CD4-positive, alpha-beta T cell (primary cell): ENCODE measurements at regions not wholly inside any gene's neighbourhood (a gene's known extent, or its start where the extent isn't known, plus 50 kb on each side); places are given as distances from the start of the nearest gene placed in this dataset.

Source experiments
- ATAC-seq: fragments of 200-7000 bp; cut with Tn5 transposase; one replicate; pipeline ENCODE4 v1.10.0; 2022; ENCODE audit warnings: mild to moderate bottlenecking; ENCODE audit not compliant: poor library complexity
- CTCF ChIA-PET: fragments of 350-600 bp; sonication (Branson Sonifier 250); formaldehyde crosslinking; loops from one replicate; lab custom pipeline; 2021; ENCODE audit warnings: antibody characterized with exemption, inconsistent platforms; lab: Charles Lee
- POLR2A ChIA-PET: fragments of 350-600 bp; sonication (Branson Sonifier 250); formaldehyde crosslinking; loops from one replicate; lab custom pipeline; 2021; ENCODE audit warnings: antibody characterized with exemption, inconsistent platforms; lab: Charles Lee
- DNase-seq, 14 experiments: peaks; one replicate each; pipeline ENCODE4 v3.0.0-alpha.2; 2013 to 2020; ENCODE audit warnings: mixed read lengths in 2 of 14
- H3K27ac ChIP-seq, 2 donors: one replicate each; pipeline versions ENCODE4 v1.5.1 to v1.7.0; 2013; ENCODE audit warnings: low read length in 2 of 2, low read depth in 1 of 2, mild to moderate bottlenecking in 1 of 2
- H3K27me3 ChIP-seq, 2 experiments: 1 replicate in 1 of 2; 2 replicates in 1 of 2; pipeline versions ENCODE4 v1.6.1 to v1.7.0; 2013; ENCODE audit warnings: low read length in 2 of 2, control low read depth in 1 of 2, mild to moderate bottlenecking in 1 of 2, moderate library complexity in 1 of 2; ENCODE audit not compliant: insufficient read depth in 2 of 2, control insufficient read depth in 1 of 2
- H3K36me3 ChIP-seq: one replicate; pipeline ENCODE4 v1.6.1; 2013; ENCODE audit warnings: low read length, control low read depth; ENCODE audit not compliant: insufficient read depth
- H3K4me1 ChIP-seq: one replicate; pipeline ENCODE4 v1.6.1; 2013; ENCODE audit warnings: low read length, control low read depth; ENCODE audit not compliant: insufficient read depth
- H3K4me3 ChIP-seq: one replicate; pipeline ENCODE4 v1.5.1; 2013; ENCODE audit warnings: mild to moderate bottlenecking, low read length, moderate library complexity
- H3K9me3 ChIP-seq, 2 experiments: 1 replicate in 1 of 2; 2 replicates in 1 of 2; pipeline versions ENCODE4 v1.6.1 to v1.7.0; 2013; ENCODE audit warnings: low read length in 2 of 2, mild to moderate bottlenecking in 2 of 2, control low read depth in 1 of 2, moderate library complexity in 1 of 2; ENCODE audit not compliant: control insufficient read depth in 1 of 2, insufficient read depth in 1 of 2
- H3K27ac Mint-ChIP-seq: one replicate; pipeline ENCODE4 v1.8.0; 2020; ENCODE audit warnings: mixed read lengths
- H3K27me3 Mint-ChIP-seq: one replicate; pipeline ENCODE4 v1.8.0; 2021; ENCODE audit warnings: mixed read lengths
- H3K36me3 Mint-ChIP-seq: one replicate; pipeline ENCODE4 v1.8.0; 2021; ENCODE audit warnings: low read depth, mixed read lengths
- H3K4me1 Mint-ChIP-seq: one replicate; pipeline ENCODE4 v1.8.0; 2021; ENCODE audit warnings: low read depth, mixed read lengths
- H3K4me3 Mint-ChIP-seq: one replicate; pipeline ENCODE4 v1.8.0; 2020; ENCODE audit warnings: mild to moderate bottlenecking, mixed read lengths
- H3K9me3 Mint-ChIP-seq: one replicate; pipeline ENCODE4 v1.8.0; 2020; ENCODE audit warnings: mixed read lengths
- intact Hi-C, 2 experiments: fragments of 100-400 bp; cut with DNase I in 1 of 2; cut with micrococcal nuclease in 1 of 2; formaldehyde crosslinking; loops; one replicate each; pipeline versions ENCODE4 v1.15.1 to v1.9.0; 2023 to 2025; cut with DNase I, micrococcal nuclease
- TF ChIP-seq, protein P1 (sequence below): fragments of 200-600 bp; IDR thresholded peaks from one replicate; pipeline ENCODE4 v1.8.0; 2022; ENCODE audit warnings: antibody characterized with exemption, mild to moderate bottlenecking

GRCh38 chr22:49393526-49393925 lies 434.1 kb downstream of the BRD1 start:
- no peak for DNase-seq
- H3K4me3 ChIP-seq: no peak overlapping the region
- H3K4me1 Mint-ChIP-seq: no peaks in the 10 kb centered on the region
- no peak overlapping the region for H3K27ac Mint-ChIP-seq
- ChIA-PET CTCF (no interaction called here), POLR2A (no interaction called here)
- peaks cover 2% of the 10 kb centered on the region for H3K9me3 Mint-ChIP-seq
- H3K27ac ChIP-seq: no peak overlapping the region
- H3K4me1 ChIP-seq: no peaks in the 10 kb centered on the region
- intact Hi-C loops: no loop called here
- H3K4me3 Mint-ChIP-seq: no peak overlapping the region
- H3K36me3 Mint-ChIP-seq: no peaks in the 10 kb centered on the region
- TF ChIP-seq, protein P1, sequence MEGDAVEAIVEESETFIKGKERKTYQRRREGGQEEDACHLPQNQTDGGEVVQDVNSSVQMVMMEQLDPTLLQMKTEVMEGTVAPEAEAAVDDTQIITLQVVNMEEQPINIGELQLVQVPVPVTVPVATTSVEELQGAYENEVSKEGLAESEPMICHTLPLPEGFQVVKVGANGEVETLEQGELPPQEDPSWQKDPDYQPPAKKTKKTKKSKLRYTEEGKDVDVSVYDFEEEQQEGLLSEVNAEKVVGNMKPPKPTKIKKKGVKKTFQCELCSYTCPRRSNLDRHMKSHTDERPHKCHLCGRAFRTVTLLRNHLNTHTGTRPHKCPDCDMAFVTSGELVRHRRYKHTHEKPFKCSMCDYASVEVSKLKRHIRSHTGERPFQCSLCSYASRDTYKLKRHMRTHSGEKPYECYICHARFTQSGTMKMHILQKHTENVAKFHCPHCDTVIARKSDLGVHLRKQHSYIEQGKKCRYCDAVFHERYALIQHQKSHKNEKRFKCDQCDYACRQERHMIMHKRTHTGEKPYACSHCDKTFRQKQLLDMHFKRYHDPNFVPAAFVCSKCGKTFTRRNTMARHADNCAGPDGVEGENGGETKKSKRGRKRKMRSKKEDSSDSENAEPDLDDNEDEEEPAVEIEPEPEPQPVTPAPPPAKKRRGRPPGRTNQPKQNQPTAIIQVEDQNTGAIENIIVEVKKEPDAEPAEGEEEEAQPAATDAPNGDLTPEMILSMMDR: no peak
- H3K9me3 ChIP-seq: peaks cover 0 to 23% of the 10 kb centered on the region in 2 experiments
- no peaks in the 10 kb centered on the region for H3K36me3 ChIP-seq
- no peak for ATAC-seq
- peaks cover 4% of the 10 kb centered on the region in 2 experiments for H3K27me3 ChIP-seq
- H3K27me3 Mint-ChIP-seq: peaks cover 36% of the 10 kb centered on the region

DNA sequence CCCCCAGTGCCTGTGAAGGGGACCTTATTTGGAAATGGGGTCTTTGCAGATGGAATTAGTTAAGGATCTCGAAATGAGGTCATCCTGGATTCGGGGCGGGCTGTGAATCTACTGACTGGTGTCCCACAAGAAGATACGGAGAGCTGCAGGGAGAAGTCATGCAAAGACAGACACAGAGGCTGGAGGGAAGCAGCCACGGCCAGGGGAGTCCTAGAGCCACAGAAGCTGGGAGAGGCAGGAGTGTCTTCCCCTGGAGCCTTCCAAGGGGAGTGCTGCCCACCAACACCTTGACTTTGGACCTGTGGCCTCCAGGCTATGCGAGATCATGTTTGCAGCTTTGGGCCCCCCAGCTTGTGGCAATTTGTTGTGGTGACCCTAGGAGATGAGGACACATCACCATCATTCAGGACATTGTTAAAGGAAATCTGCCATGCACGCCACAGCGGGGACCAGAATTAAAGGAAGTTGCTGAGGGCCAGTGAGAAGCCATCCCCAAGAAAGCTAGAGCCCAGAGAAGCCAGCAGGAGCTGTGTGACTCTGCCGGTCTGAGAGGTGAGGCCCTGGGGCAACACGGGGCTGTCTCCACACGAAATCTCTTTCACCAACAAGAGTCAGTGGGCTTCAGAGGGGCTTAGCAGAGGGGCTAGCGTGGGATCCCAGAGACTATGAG lies 434.7 kb downstream of the BRD1 start:
- Histone ChIP-seq H3K36me3 (no peaks in the 10 kb centered on the region), H3K4me3 (no peak overlapping the region), H3K27ac (no peak overlapping the region), H3K27me3 (peaks cover 4% of the 10 kb centered on the region in 2 experiments), H3K9me3 (peaks cover 0 to 23% of the 10 kb centered on the region in 2 experiments), H3K4me1 (no peaks in the 10 kb centered on the region)
- Mint-ChIP-seq H3K27ac (no peak overlapping the region), H3K27me3 (peaks cover 36% of the 10 kb centered on the region), H3K4me1 (no peaks in the 10 kb centered on the region), H3K4me3 (no peak overlapping the region), H3K36me3 (no peaks in the 10 kb centered on the region), H3K9me3 (peaks cover 2% of the 10 kb centered on the region)
- intact Hi-C loops: no loop called here
- no peak for DNase-seq
- POLR2A ChIA-PET: no interaction called here
- ATAC-seq: no peak
- TF ChIP-seq, protein P1: no peak
- CTCF ChIA-PET: no interaction called here

DNA sequence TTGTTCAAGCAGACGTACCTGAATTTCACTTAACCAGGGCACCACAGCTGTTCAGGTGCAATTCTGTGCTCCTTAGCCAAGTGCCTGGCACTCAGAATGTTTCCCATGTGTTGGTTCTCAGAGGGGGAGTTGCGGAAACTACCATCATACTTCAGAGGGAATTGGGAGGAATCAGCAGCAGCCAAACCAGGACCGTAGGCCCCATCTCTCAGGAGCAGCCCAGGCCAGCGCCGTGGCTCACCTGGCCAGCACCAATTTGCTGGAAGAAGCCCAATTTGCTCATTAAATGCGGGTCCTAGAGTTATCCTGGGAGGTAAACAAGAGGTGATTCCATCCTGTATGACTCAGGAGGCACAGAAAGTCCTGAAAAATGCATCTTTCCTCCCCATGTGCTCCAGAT lies 435.4 kb downstream of the BRD1 start:
- H3K36me3 ChIP-seq: no peaks in the 10 kb centered on the region
- no peaks in the 10 kb centered on the region for H3K36me3 Mint-ChIP-seq
- no peak overlapping the region for H3K27ac Mint-ChIP-seq
- peaks cover 2% of the 10 kb centered on the region for H3K9me3 Mint-ChIP-seq
- CTCF ChIA-PET: no interaction called here
- no peaks in the 10 kb centered on the region for H3K4me1 ChIP-seq
- POLR2A ChIA-PET: no interaction called here
- H3K27ac ChIP-seq: no peak overlapping the region
- intact Hi-C loops: no loop called here
- ATAC-seq (no peak), DNase-seq (no peak)
- H3K4me1 Mint-ChIP-seq: no peaks in the 10 kb centered on the region
- no peak overlapping the region for H3K4me3 Mint-ChIP-seq
- no peak overlapping the region for H3K4me3 ChIP-seq
- TF ChIP-seq, protein P1: no peak
- peaks cover 31% of the 10 kb centered on the region for H3K27me3 Mint-ChIP-seq
- peaks cover 4% of the 10 kb centered on the region in 2 experiments for H3K27me3 ChIP-seq
- H3K9me3 ChIP-seq: peaks cover 0 to 23% of the 10 kb centered on the region in 2 experiments
